Neural cell (in vitro differentiated cells): ENCODE measurements at regions not wholly inside any gene's neighbourhood (a gene's known extent, or its start where the extent isn't known, plus 50 kb on each side); places are given as distances from the start of the nearest gene placed in this dataset.

Experiments used
- CTCF ChIP-seq: fragments of 450-650 bp; IDR thresholded peaks from 2 replicates; pipeline ENCODE4 v1.5.1; 2014; ENCODE audit warnings: antibody characterized with exemption, mild to moderate bottlenecking, moderate library complexity; ENCODE audit not compliant: poor library complexity, severe bottlenecking
- EZH2 ChIP-seq: fragments of 200-600, 300-800 bp; shearing (Covaris generic), sonication (generic); IDR thresholded peaks from 2 replicates; pipeline ENCODE4 v1.6.1; 2014; ENCODE audit warnings: antibody characterized with exemption, low read length, borderline replicate concordance, mild to moderate bottlenecking; ENCODE audit not compliant: insufficient read depth, poor library complexity, severe bottlenecking
- POLR2AphosphoS5 ChIP-seq: IDR thresholded peaks from 2 replicates; pipeline ENCODE4 v1.6.1; 2012
- RAD21 ChIP-seq: fragments of 450-650 bp; conservative IDR thresholded peaks from 2 replicates; pipeline ENCODE4 v1.6.1; 2014; ENCODE audit warnings: antibody characterized with exemption, mild to moderate bottlenecking, moderate library complexity
- REST ChIP-seq: IDR thresholded peaks from 2 replicates; pipeline ENCODE4 v1.6.1; 2012; ENCODE audit warnings: borderline replicate concordance
- TAF1 ChIP-seq: IDR thresholded peaks from 2 replicates; pipeline ENCODE4 v1.6.1; 2012; ENCODE audit warnings: low read depth

- TF ChIP-seq CTCF (peak; percentile 43), EZH2 (no peak), TAF1 (no peak), POLR2AphosphoS5 (no peak), RAD21 (peak; percentile 57), REST (no peak)
Observed at GRCh38 chr2:65918760-65919187, 486.4 kb upstream of the SPRED2 start.
